ENCODE measurements at regions not wholly inside any gene's neighbourhood (a gene's known extent, or its start where the extent isn't known, plus 50 kb on each side); places are given as distances from the start of the nearest gene placed in this dataset.

DNA sequence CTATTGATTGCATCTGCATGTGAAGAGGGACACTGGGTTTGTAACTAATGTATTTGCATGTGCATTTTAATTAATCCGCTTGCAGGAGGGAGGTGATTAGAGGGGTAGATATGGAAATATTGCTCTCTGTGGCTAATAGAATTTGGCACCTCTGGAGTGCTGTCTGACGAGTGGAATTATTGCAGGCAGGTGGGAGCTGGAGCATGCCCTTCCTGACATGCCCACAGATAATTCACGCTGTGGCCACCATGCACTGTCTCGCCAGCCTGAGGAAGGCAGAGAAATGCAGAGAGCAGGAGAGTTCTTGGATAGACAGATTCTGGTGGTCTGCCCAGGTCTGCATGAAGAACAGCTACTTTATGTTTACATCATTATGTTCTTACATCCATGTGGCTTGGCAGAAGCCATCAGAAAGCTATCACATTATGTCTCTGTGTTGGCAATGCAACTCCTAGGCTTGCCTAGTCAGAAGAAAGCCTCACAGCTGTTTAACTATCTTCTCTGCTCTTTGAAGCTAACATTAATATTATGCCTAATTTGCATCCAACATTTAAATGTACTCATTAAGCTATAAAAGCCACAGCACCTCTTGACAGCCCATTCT is 89.4 kb upstream of the DRD2 start:
- no peak for TF ChIP-seq POLR2A (IDR thresholded peaks at IDR 0.05)
- TF ChIP-seq, protein P1, sequence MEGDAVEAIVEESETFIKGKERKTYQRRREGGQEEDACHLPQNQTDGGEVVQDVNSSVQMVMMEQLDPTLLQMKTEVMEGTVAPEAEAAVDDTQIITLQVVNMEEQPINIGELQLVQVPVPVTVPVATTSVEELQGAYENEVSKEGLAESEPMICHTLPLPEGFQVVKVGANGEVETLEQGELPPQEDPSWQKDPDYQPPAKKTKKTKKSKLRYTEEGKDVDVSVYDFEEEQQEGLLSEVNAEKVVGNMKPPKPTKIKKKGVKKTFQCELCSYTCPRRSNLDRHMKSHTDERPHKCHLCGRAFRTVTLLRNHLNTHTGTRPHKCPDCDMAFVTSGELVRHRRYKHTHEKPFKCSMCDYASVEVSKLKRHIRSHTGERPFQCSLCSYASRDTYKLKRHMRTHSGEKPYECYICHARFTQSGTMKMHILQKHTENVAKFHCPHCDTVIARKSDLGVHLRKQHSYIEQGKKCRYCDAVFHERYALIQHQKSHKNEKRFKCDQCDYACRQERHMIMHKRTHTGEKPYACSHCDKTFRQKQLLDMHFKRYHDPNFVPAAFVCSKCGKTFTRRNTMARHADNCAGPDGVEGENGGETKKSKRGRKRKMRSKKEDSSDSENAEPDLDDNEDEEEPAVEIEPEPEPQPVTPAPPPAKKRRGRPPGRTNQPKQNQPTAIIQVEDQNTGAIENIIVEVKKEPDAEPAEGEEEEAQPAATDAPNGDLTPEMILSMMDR (IDR thresholded peaks at IDR 0.05) = no peak
